Esophagus muscularis mucosa (tissue), 4 donors: ENCODE measurements at regions not wholly inside any gene's neighbourhood (a gene's known extent, or its start where the extent isn't known, plus 50 kb on each side); places are given as distances from the start of the nearest gene placed in this dataset.

ENCODE experiments used
- DNase-seq: peaks from one replicate; pipeline ENCODE4 v3.0.0-alpha.2; 2017; ENCODE audit errors: extremely low spot score
- H3K27ac ChIP-seq, 4 donors: fragments of 200-600 bp; sonication (generic); replicated peaks in 1 of 4; 1 replicate in 3 of 4; 2 replicates in 1 of 4; pipeline ENCODE4 v1.5.1; 2016 to 2019; ENCODE audit warnings: mild to moderate bottlenecking in 1 of 4
- H3K27me3 ChIP-seq, 4 donors: fragments of 200-600 bp; sonication (generic); one replicate each; pipeline versions ENCODE4 v1.5.1 to v1.6.0; 2016 to 2019
- H3K36me3 ChIP-seq, 4 donors: fragments of 200-600 bp; sonication (generic); one replicate each; pipeline ENCODE4 v1.5.1; 2016 to 2019
- H3K4me1 ChIP-seq, 4 donors: fragments of 200-600 bp; sonication (generic); one replicate each; pipeline ENCODE4 v1.5.1; 2016 to 2019
- H3K4me3 ChIP-seq, 4 donors: fragments of 200-600 bp; sonication (generic); 1 replicate in 2 of 4; 2 replicates in 2 of 4; pipeline ENCODE4 v1.5.1; 2016 to 2019; ENCODE audit warnings: mild to moderate bottlenecking in 4 of 4, moderate library complexity in 1 of 4
- H3K9me3 ChIP-seq, 4 donors: fragments of 200-600 bp; sonication (generic); 1 replicate in 3 of 4; 2 replicates in 1 of 4; pipeline ENCODE4 v1.5.1; 2016 to 2019
- EP300 ChIP-seq: sonication (generic); formaldehyde crosslinking; IDR thresholded peaks from one replicate; pipeline ENCODE4 v1.6.1; 2017; ENCODE audit warnings: antibody characterized with exemption
- POLR2A ChIP-seq: fragments of 450-650 bp; IDR thresholded peaks from one replicate; pipeline ENCODE4 v1.6.1; 2017; ENCODE audit warnings: antibody characterized with exemption, moderate library complexity, mild to moderate bottlenecking, low read depth
- POLR2AphosphoS5 ChIP-seq, 2 donors: sonication (generic); formaldehyde crosslinking; IDR thresholded peaks; one replicate each; pipeline ENCODE4 v1.6.1; 2017; ENCODE audit warnings: antibody characterized with exemption in 2 of 2
- WGBS: methylation state at CpG from one replicate; pipeline ENCODE4 v1.1.5; 2018; 5-methylcytosine and 5-hydroxymethylcytosine counted together
- intact Hi-C: fragments of 100-400 bp; cut with DNase I; formaldehyde crosslinking; loops from one replicate; pipeline ENCODE4 v1.15.1; 2023
- TF ChIP-seq, protein P1 (sequence below), 3 experiments: fragments of 200-600 bp in 2 of 3; fragments of 450-650 bp in 1 of 3; sonication (generic) in 2 of 3; IDR thresholded peaks; one replicate each; pipeline ENCODE4 v1.5.1; 2017 to 2019; ENCODE audit warnings: antibody characterized with exemption in 3 of 3, mild to moderate bottlenecking in 2 of 3, moderate library complexity in 1 of 3

- intact Hi-C loops, result no loop called here
- WGBS, result 94% methylated on average over 2 of the region's 2 CpGs
- Histone ChIP-seq H3K9me3 (no peaks in the 10 kb centered on the region), H3K4me3 (no peak overlapping the region), H3K27me3 (no peaks in the 10 kb centered on the region), H3K4me1 (no peaks in the 10 kb centered on the region), H3K27ac (no peak overlapping the region), H3K36me3 (no peaks in the 10 kb centered on the region)
- TF ChIP-seq EP300 (no peak), POLR2AphosphoS5 (IDR thresholded peaks at IDR 0.05) (no peak), POLR2A (no peak)
- TF ChIP-seq, protein P1, sequence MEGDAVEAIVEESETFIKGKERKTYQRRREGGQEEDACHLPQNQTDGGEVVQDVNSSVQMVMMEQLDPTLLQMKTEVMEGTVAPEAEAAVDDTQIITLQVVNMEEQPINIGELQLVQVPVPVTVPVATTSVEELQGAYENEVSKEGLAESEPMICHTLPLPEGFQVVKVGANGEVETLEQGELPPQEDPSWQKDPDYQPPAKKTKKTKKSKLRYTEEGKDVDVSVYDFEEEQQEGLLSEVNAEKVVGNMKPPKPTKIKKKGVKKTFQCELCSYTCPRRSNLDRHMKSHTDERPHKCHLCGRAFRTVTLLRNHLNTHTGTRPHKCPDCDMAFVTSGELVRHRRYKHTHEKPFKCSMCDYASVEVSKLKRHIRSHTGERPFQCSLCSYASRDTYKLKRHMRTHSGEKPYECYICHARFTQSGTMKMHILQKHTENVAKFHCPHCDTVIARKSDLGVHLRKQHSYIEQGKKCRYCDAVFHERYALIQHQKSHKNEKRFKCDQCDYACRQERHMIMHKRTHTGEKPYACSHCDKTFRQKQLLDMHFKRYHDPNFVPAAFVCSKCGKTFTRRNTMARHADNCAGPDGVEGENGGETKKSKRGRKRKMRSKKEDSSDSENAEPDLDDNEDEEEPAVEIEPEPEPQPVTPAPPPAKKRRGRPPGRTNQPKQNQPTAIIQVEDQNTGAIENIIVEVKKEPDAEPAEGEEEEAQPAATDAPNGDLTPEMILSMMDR (IDR thresholded peaks at IDR 0.05), result no peak
- no peak for DNase-seq
Observed at GRCh38 chr4:137043184-137043583, 489.1 kb downstream of the PCDH18 start.

- no peaks in the 10 kb centered on the region for H3K27me3 ChIP-seq
- no peaks in the 10 kb centered on the region for H3K9me3 ChIP-seq
- intact Hi-C loops, result no loop called here
- DNase-seq, result no peak
- no peak for TF ChIP-seq POLR2A
- TF ChIP-seq, protein P1 (IDR thresholded peaks at IDR 0.05), result no peak
- TF ChIP-seq EP300, result no peak
- no peak for TF ChIP-seq POLR2AphosphoS5 (IDR thresholded peaks at IDR 0.05)
- H3K4me1 ChIP-seq, result no peaks in the 10 kb centered on the region
- no peak overlapping the region for H3K27ac ChIP-seq
- H3K36me3 ChIP-seq, result no peaks in the 10 kb centered on the region
- no peak overlapping the region for H3K4me3 ChIP-seq
- WGBS, result 46% methylated on average over 3 of the region's 3 CpGs
Observed at GRCh38 chr4:137039370-137039769, 492.9 kb downstream of the PCDH18 start.

DNA sequence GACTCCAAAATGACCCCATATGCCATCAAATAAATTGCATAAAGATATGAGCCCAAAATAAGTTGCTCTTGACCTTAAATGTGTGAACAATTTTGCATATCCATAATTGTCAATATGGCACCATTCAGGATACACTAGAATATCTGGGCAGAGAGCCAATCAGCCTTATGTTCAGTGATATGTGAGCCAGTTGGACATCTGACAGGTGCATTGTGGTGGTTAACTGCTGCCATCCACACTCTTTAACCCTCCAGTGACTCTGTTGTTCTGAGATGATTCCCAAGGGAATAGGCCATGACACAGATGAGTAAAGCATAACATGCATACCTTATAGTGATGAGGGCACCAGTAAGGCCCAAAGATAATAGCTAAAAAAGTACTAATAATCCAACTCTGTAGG, 500.1 kb downstream of the PCDH18 start:
- no peak for DNase-seq
- intact Hi-C loops, result no loop called here
- no peaks in the 10 kb centered on the region for H3K27me3 ChIP-seq
- H3K4me3 ChIP-seq, result no peak overlapping the region
- no peaks in the 10 kb centered on the region for H3K36me3 ChIP-seq
- TF ChIP-seq POLR2A (no peak), EP300 (no peak), POLR2AphosphoS5 (IDR thresholded peaks at IDR 0.05) (no peak)
- TF ChIP-seq, protein P1 (IDR thresholded peaks at IDR 0.05), result no peak
- H3K9me3 ChIP-seq, result no peaks in the 10 kb centered on the region
- H3K4me1 ChIP-seq, result no peaks in the 10 kb centered on the region
- no peak overlapping the region for H3K27ac ChIP-seq

DNA sequence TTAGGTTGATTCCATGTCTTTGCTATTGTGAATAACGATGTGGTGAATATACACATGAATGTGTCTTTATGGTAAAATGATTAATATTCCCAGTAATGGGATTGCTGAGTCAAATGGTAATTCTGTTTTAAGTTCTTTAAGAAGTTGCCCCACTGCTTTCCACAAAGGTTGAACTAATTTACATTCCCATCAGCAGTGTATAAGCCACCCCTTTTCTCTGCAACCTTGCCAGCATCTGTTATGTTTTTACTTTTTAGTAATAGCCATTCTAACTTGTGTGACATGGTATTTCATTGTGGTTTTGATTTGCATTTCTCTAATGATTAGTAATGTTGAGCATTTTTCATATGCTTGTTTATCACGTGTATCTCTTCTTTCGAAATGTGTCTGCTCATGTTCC, 503.3 kb downstream of the PCDH18 start:
- H3K4me3 ChIP-seq, result no peak overlapping the region
- H3K27ac ChIP-seq, result no peak overlapping the region
- no peak for DNase-seq
- intact Hi-C loops, result no loop called here
- no peaks in the 10 kb centered on the region for H3K36me3 ChIP-seq
- no peak for TF ChIP-seq POLR2A
- TF ChIP-seq POLR2AphosphoS5 (IDR thresholded peaks at IDR 0.05), result no peak
- TF ChIP-seq, protein P1 (IDR thresholded peaks at IDR 0.05), result no peak
- no peak for TF ChIP-seq EP300
- WGBS, result 77% methylated on average over 3 of the region's 3 CpGs
- H3K27me3 ChIP-seq, result no peaks in the 10 kb centered on the region
- H3K9me3 ChIP-seq, result no peaks in the 10 kb centered on the region
- no peaks in the 10 kb centered on the region for H3K4me1 ChIP-seq

DNA sequence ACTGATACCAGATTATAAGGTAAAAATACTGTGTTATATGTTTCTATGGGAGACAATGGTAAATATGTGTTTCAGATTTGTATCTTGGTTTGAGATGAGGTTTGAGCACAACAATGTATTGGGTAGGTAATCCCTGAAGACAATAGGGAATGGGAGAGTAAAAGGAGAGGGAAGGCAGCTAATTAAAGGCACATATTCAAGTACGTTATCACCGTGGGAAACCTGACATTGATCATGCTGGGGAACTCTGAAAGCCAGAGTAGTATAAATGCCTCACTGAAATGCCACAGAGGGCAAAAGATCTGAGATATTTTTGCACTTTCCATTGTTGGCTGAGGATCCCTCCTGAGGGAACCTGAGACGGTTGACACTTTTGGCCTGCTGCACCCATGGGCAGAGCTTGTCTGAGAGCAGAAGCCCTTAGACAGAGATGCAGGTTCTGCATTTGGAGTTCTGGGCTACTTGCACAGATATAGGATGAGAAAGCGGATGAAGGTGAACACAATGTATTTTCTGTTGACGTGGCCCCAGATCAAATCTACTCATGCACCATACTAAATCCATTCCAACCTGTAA, 506.7 kb downstream of the PCDH18 start:
- no peak for DNase-seq
- Histone ChIP-seq H3K4me1 (no peaks in the 10 kb centered on the region), H3K36me3 (no peaks in the 10 kb centered on the region), H3K27ac (no peak overlapping the region), H3K9me3 (no peaks in the 10 kb centered on the region), H3K27me3 (no peaks in the 10 kb centered on the region), H3K4me3 (no peak overlapping the region)
- 82% methylated on average over 5 of the region's 5 CpGs for WGBS
- no peak for TF ChIP-seq POLR2AphosphoS5 (IDR thresholded peaks at IDR 0.05)
- no peak for TF ChIP-seq EP300
- no peak for TF ChIP-seq POLR2A
- TF ChIP-seq, protein P1 (IDR thresholded peaks at IDR 0.05), result no peak
- intact Hi-C loops, result no loop called here
